ENCODE measurements at regions not wholly inside any gene's neighbourhood (a gene's known extent, or its start where the extent isn't known, plus 50 kb on each side); places are given as distances from the start of the nearest gene placed in this dataset.

DNA sequence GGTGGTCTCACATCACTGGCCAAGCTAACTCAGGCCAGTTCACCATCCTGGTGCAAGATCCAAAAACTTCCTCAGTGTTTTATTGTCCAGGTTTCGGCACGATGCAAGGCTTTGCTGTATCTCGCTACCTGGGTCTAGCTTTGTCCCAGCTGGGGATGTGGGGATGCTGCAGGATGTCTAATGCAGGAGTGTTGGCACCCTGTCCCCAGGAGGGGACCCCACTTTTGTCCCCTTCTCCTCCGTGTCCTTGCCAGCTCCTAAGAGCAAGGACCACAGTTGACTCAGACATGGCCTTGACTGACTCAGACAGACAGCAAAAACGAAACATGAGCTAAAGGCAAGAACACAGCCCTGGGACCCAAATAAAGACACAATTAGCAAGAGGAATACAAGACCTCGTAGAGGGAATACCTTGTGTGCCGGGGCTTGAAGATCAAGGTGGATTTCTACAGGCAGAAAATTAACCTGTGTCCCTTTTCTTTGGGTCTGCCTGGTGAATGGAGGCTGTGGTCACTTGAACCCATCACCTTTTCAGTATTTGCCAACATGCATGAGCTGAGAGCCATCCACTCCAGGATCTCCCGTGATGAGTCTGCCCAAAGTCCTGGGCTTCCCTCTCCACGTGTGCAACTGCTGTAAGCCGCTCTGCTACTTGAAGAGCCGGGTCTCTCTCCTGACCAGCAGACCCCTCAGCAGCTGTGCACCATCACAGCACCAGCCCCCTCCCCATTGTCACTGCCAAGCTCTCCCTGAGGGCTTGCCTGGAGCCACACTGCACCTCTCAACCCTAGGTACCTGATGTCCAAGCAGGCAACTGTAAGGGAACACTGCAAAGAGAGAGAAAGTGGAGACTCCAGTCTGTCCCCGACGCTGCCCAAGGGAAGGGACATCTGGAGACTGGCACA is 149.5 kb upstream of the ZNF507 start:
- Histone ChIP-seq H3K9me3 (ENCODE audit: insufficient read depth, low read depth, low read length) (no peaks in the 10 kb centered on the region), H3K4me3 (ENCODE audit: insufficient read depth, low read depth, low read length) (no peak overlapping the region), H3K9ac (ENCODE audit: low read length) (no peak overlapping the region), H3K4me2 (ENCODE audit: low read length) (no peak overlapping the region), H3K27me3 (ENCODE audit: insufficient read depth, low read length) (no peaks in the 10 kb centered on the region), H2AFZ (ENCODE audit: low read depth, low read length) (no peak overlapping the region), H3K4me1 (ENCODE audit: insufficient read depth, low read length) (no peaks in the 10 kb centered on the region), H4K20me1 (ENCODE audit: insufficient read depth, low read length) (no peaks in the 10 kb centered on the region), H3K36me3 (ENCODE audit: insufficient read depth, low read length) (no peaks in the 10 kb centered on the region), H3K79me2 (ENCODE audit: insufficient read depth, low read length) (no peaks in the 10 kb centered on the region), H3K27ac (ENCODE audit: low read depth, low read length) (no peak overlapping the region)
- Mint-ChIP-seq H3K36me3 (ENCODE audit: low read depth, unreplicated experiment) (no peaks in the 10 kb centered on the region), H3K4me1 (ENCODE audit: low read depth, unreplicated experiment) (no peaks in the 10 kb centered on the region), H3K9me3 (ENCODE audit: unreplicated experiment) (peaks cover 10% of the 10 kb centered on the region), H3K27ac (ENCODE audit: unreplicated experiment) (no peak overlapping the region), H3K4me3 (ENCODE audit: unreplicated experiment) (no peak overlapping the region), H3K27me3 (ENCODE audit: low read depth, unreplicated experiment) (peaks cover 57% of the 10 kb centered on the region)
- DNase-seq (ENCODE audit: low read depth) (no peak), FAIRE-seq (no peak)
- no peak for TF ChIP-seq EZH2 (IDR thresholded peaks at IDR 0.05; ENCODE audit: insufficient read depth, low read length)
- TF ChIP-seq, protein P1, sequence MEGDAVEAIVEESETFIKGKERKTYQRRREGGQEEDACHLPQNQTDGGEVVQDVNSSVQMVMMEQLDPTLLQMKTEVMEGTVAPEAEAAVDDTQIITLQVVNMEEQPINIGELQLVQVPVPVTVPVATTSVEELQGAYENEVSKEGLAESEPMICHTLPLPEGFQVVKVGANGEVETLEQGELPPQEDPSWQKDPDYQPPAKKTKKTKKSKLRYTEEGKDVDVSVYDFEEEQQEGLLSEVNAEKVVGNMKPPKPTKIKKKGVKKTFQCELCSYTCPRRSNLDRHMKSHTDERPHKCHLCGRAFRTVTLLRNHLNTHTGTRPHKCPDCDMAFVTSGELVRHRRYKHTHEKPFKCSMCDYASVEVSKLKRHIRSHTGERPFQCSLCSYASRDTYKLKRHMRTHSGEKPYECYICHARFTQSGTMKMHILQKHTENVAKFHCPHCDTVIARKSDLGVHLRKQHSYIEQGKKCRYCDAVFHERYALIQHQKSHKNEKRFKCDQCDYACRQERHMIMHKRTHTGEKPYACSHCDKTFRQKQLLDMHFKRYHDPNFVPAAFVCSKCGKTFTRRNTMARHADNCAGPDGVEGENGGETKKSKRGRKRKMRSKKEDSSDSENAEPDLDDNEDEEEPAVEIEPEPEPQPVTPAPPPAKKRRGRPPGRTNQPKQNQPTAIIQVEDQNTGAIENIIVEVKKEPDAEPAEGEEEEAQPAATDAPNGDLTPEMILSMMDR (IDR thresholded peaks at IDR 0.05; ENCODE audit: insufficient read depth, low read depth, low read length): no peak

DNA sequence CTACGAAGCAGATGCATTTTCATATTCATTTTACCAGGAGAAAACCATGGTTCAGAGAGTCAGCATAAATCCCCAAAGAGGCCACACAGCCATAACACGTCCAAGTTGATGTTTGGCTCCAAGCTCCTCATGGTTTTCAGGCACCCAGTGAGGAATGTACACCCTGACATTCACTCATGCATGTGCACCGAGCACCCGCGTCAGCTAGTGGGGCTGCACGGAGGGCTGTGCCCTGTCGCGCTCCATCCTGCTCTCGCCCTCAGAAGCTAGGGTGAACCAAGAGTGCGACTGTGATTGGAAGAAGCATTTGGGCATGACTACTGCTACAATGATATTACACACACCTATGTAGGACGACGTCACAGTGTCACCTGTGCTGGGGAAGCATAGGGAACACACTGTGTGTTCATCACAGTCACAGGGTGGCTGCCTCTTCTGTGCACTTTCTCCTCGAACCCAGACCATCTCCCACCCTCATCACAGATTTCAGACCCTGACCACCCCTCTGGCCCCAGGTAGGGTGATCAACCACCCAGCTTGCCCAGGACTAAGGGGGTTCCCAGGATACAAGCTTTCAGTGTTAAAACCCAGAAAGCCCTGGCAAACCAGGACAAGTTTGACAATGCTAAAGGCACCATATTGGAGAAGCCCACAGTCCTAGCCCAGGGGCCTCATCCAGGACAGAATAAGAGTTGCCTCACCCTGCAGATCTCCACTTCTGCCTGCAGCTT is 148.6 kb upstream of the ZNF507 start:
- no peaks in the 10 kb centered on the region for H3K9me3 ChIP-seq (ENCODE audit: insufficient read depth, low read depth, low read length)
- no peak overlapping the region for H3K4me3 Mint-ChIP-seq (ENCODE audit: unreplicated experiment)
- no peak overlapping the region for H3K4me3 ChIP-seq (ENCODE audit: insufficient read depth, low read depth, low read length)
- no peaks in the 10 kb centered on the region for H3K36me3 ChIP-seq (ENCODE audit: insufficient read depth, low read length)
- H2AFZ ChIP-seq (ENCODE audit: low read depth, low read length): no peak overlapping the region
- peaks cover 10% of the 10 kb centered on the region for H3K9me3 Mint-ChIP-seq (ENCODE audit: unreplicated experiment)
- no peaks in the 10 kb centered on the region for H3K4me1 Mint-ChIP-seq (ENCODE audit: low read depth, unreplicated experiment)
- H3K27ac ChIP-seq (ENCODE audit: low read depth, low read length): no peak overlapping the region
- DNase-seq (ENCODE audit: low read depth): no peak
- H3K4me2 ChIP-seq (ENCODE audit: low read length): no peak overlapping the region
- H3K27ac Mint-ChIP-seq (ENCODE audit: unreplicated experiment): no peak overlapping the region
- no peak overlapping the region for H3K9ac ChIP-seq (ENCODE audit: low read length)
- peaks cover 56% of the 10 kb centered on the region for H3K27me3 Mint-ChIP-seq (ENCODE audit: low read depth, unreplicated experiment)
- H3K27me3 ChIP-seq (ENCODE audit: insufficient read depth, low read length): no peaks in the 10 kb centered on the region
- no peak for TF ChIP-seq EZH2 (IDR thresholded peaks at IDR 0.05; ENCODE audit: insufficient read depth, low read length)
- TF ChIP-seq, protein P1 (IDR thresholded peaks at IDR 0.05; ENCODE audit: insufficient read depth, low read depth, low read length): no peak
- no peak for FAIRE-seq
- no peaks in the 10 kb centered on the region for H3K36me3 Mint-ChIP-seq (ENCODE audit: low read depth, unreplicated experiment)
- H3K79me2 ChIP-seq (ENCODE audit: insufficient read depth, low read length): no peaks in the 10 kb centered on the region
- no peaks in the 10 kb centered on the region for H4K20me1 ChIP-seq (ENCODE audit: insufficient read depth, low read length)
- H3K4me1 ChIP-seq (ENCODE audit: insufficient read depth, low read length): no peaks in the 10 kb centered on the region

All from astrocyte (in vitro differentiated cells and primary cell).